BJ (cell line): ENCODE measurements at regions not wholly inside any gene's neighbourhood (a gene's known extent, or its start where the extent isn't known, plus 50 kb on each side); places are given as distances from the start of the nearest gene placed in this dataset.

ENCODE experiments used
- CTCF ChIA-PET: fragments of 350-600 bp; formaldehyde crosslinking; extraction: SDS; loops from one replicate; lab custom pipeline; 2021; ENCODE audit warnings: antibody characterized with exemption, inconsistent platforms; lab: Yijun Ruan, JAX
- POLR2A ChIA-PET: fragments of 300-600 bp; sonication (Branson Sonifier 250); formaldehyde crosslinking; extraction: SDS; loops from one replicate; lab custom pipeline; 2021; ENCODE audit warnings: antibody characterized with exemption; lab: Charles Lee
- DNase-seq: peaks from one replicate; pipeline ENCODE4 v3.0.0-alpha.2; 2011; ENCODE audit warnings: low read depth
- H3K27me3 ChIP-seq: 2 replicates; pipeline ENCODE4 v1.6.0; 2011; ENCODE audit warnings: low read length; ENCODE audit not compliant: control insufficient read depth, insufficient read depth
- H3K36me3 ChIP-seq: 2 replicates; pipeline ENCODE4 v1.5.1; 2011; ENCODE audit warnings: low read length; ENCODE audit not compliant: control insufficient read depth, insufficient read depth
- H3K4me3 ChIP-seq: 2 replicates; pipeline ENCODE4 v1.5.1; 2011; ENCODE audit warnings: low read depth, mild to moderate bottlenecking, control low read depth, low read length
- CTCF ChIP-seq: IDR thresholded peaks from 2 replicates; pipeline ENCODE4 v1.5.1; 2011; ENCODE audit warnings: low read depth, mild to moderate bottlenecking, control low read depth, inconsistent platforms, low read length, moderate library complexity; ENCODE audit not compliant: insufficient read depth

GRCh38 chr4:159052315-159052714, 50.6 kb upstream of the RAPGEF2 start:
- TF ChIP-seq CTCF, result no peak
- H3K36me3 ChIP-seq, result no peaks in the 10 kb centered on the region
- DNase-seq, result no peak
- POLR2A ChIA-PET, result no interaction called here
- no peak overlapping the region for H3K4me3 ChIP-seq
- H3K27me3 ChIP-seq, result peaks cover 1% of the 10 kb centered on the region; the same call in 1 of the 2 replicates
- CTCF ChIA-PET, result no interaction called here
